DND-41 (cell line): ENCODE measurements at regions not wholly inside any gene's neighbourhood (a gene's known extent, or its start where the extent isn't known, plus 50 kb on each side); places are given as distances from the start of the nearest gene placed in this dataset.

Experiments
- ATAC-seq: fragments of 200-7000 bp; cut with Tn5 transposase; 3 replicates; pipeline ENCODE4 v1.9.1; 2021; ENCODE audit warnings: low read depth; ENCODE audit not compliant: insufficient read depth
- DNase-seq: peaks from one replicate; pipeline ENCODE4 v3.0.0-alpha.2; 2020
- H2AFZ ChIP-seq: 2 replicates; pipeline ENCODE4 v1.6.0; 2012; ENCODE audit warnings: low read depth, low read length
- H3K27ac ChIP-seq: 2 replicates; pipeline ENCODE4 v1.5.1; 2012; ENCODE audit warnings: low read length, inconsistent platforms
- H3K27me3 ChIP-seq: fragments of 200-600 bp; sonication (generic); 2 replicates; pipeline ENCODE4 v1.6.0; 2012; ENCODE audit warnings: low read length, mild to moderate bottlenecking, inconsistent platforms; ENCODE audit not compliant: insufficient read depth, poor library complexity
- H3K36me3 ChIP-seq: 2 replicates; pipeline ENCODE4 v1.5.1; 2012; ENCODE audit warnings: low read length, inconsistent platforms; ENCODE audit not compliant: insufficient read depth
- H3K4me1 ChIP-seq: 2 replicates; pipeline ENCODE4 v1.5.1; 2012; ENCODE audit warnings: mild to moderate bottlenecking, low read length; ENCODE audit not compliant: insufficient read depth
- H3K4me2 ChIP-seq: 2 replicates; pipeline ENCODE4 v1.6.0; 2012; ENCODE audit warnings: mild to moderate bottlenecking, moderate library complexity, low read length, inconsistent platforms; ENCODE audit not compliant: insufficient read depth
- H3K4me3 ChIP-seq, 2 experiments: fragments of 200-600 bp in 1 of 2; shearing (Covaris generic) in 1 of 2; 2 replicates each; pipeline ENCODE4 v1.5.1; 2012 to 2016; ENCODE audit warnings: inconsistent platforms in 2 of 2, low read length in 2 of 2, mild to moderate bottlenecking in 2 of 2, low read depth in 1 of 2, moderate library complexity in 1 of 2
- H3K79me2 ChIP-seq: 2 replicates; pipeline ENCODE4 v1.6.0; 2012; ENCODE audit warnings: low read length, inconsistent platforms; ENCODE audit not compliant: insufficient read depth
- H3K9ac ChIP-seq: 2 replicates; pipeline ENCODE4 v1.6.0; 2012; ENCODE audit warnings: low read depth, mild to moderate bottlenecking, inconsistent platforms, low read length, moderate library complexity
- H3K9me3 ChIP-seq: 2 replicates; pipeline ENCODE4 v1.5.1; 2012; ENCODE audit warnings: low read length, moderate library complexity, mild to moderate bottlenecking, inconsistent platforms; ENCODE audit not compliant: insufficient read depth, severe bottlenecking
- H4K20me1 ChIP-seq: 2 replicates; pipeline ENCODE4 v1.6.0; 2012; ENCODE audit warnings: low read length; ENCODE audit not compliant: insufficient read depth
- EZH2 ChIP-seq: IDR thresholded peaks from 3 replicates; pipeline ENCODE4 v1.6.1; 2012; ENCODE audit warnings: borderline replicate concordance, low read depth, mild to moderate bottlenecking, moderate library complexity, low read length, inconsistent platforms; ENCODE audit not compliant: severe bottlenecking
- TF ChIP-seq, protein P1 (sequence below): IDR thresholded peaks from 2 replicates; pipeline ENCODE4 v1.5.1; 2012; ENCODE audit warnings: borderline replicate concordance, low read length, moderate library complexity, mild to moderate bottlenecking; ENCODE audit not compliant: poor library complexity, severe bottlenecking; ENCODE audit errors: extremely low read depth

DNA sequence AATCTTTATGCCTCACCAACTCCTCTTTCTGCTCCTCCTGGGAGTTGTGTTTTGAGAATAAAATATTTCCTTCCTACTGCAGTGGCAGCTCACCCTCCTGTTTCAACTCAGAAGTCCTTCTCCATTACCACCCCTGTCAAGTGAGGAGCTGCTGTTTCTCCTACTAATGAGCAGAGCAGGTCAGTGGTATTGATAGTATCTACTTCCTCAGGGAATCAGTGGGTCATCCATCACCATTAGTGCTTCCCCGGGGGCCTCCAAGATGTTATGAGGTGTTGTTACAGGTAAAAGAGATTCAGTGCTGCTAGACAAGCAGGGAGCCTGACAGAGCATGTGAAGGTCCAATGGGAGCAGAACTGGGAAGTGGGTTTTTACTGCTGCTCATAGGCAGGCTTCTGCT lies 795.2 kb downstream of the REEP3 start:
- no peaks in the 10 kb centered on the region for H4K20me1 ChIP-seq
- no peaks in the 10 kb centered on the region for H3K27me3 ChIP-seq
- H3K4me2 ChIP-seq = no peak overlapping the region
- no peaks in the 10 kb centered on the region for H3K36me3 ChIP-seq
- H3K27ac ChIP-seq = no peak overlapping the region
- no peak overlapping the region for H3K9ac ChIP-seq
- H3K4me3 ChIP-seq = no peak overlapping the region
- H2AFZ ChIP-seq = no peak overlapping the region
- no peak for ATAC-seq
- no peak for DNase-seq
- no peaks in the 10 kb centered on the region for H3K9me3 ChIP-seq
- no peaks in the 10 kb centered on the region for H3K79me2 ChIP-seq
- TF ChIP-seq, protein P1, sequence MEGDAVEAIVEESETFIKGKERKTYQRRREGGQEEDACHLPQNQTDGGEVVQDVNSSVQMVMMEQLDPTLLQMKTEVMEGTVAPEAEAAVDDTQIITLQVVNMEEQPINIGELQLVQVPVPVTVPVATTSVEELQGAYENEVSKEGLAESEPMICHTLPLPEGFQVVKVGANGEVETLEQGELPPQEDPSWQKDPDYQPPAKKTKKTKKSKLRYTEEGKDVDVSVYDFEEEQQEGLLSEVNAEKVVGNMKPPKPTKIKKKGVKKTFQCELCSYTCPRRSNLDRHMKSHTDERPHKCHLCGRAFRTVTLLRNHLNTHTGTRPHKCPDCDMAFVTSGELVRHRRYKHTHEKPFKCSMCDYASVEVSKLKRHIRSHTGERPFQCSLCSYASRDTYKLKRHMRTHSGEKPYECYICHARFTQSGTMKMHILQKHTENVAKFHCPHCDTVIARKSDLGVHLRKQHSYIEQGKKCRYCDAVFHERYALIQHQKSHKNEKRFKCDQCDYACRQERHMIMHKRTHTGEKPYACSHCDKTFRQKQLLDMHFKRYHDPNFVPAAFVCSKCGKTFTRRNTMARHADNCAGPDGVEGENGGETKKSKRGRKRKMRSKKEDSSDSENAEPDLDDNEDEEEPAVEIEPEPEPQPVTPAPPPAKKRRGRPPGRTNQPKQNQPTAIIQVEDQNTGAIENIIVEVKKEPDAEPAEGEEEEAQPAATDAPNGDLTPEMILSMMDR = no peak
- TF ChIP-seq EZH2 = no peak
- no peaks in the 10 kb centered on the region for H3K4me1 ChIP-seq

DNA sequence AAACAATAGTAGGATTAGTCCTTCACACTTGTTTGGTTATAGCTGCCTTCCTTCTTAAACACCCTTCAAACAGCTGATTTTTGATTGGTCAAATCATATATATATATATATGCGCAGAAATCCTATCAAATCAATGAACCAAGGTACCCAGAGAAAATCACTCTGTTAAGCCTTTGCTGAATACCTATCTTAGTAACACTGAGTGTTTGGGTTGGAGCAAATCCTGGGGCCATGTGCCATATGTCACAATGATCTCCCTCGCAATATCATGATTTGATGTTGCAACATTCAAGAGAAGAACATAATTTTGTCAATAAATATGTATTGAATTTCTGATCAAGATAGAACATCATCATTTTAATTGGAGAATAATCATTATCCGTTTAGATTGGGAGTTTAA lies 795.6 kb downstream of the REEP3 start:
- no peak overlapping the region for H3K4me3 ChIP-seq
- TF ChIP-seq, protein P1 = no peak
- no peak for TF ChIP-seq EZH2
- no peak overlapping the region for H3K4me2 ChIP-seq
- H3K27me3 ChIP-seq = no peaks in the 10 kb centered on the region
- H4K20me1 ChIP-seq = no peaks in the 10 kb centered on the region
- H3K79me2 ChIP-seq = no peaks in the 10 kb centered on the region
- no peaks in the 10 kb centered on the region for H3K36me3 ChIP-seq
- ATAC-seq = no peak
- DNase-seq = no peak
- H2AFZ ChIP-seq = no peak overlapping the region
- no peaks in the 10 kb centered on the region for H3K9me3 ChIP-seq
- no peaks in the 10 kb centered on the region for H3K4me1 ChIP-seq
- H3K27ac ChIP-seq = no peak overlapping the region
- no peak overlapping the region for H3K9ac ChIP-seq

DNA sequence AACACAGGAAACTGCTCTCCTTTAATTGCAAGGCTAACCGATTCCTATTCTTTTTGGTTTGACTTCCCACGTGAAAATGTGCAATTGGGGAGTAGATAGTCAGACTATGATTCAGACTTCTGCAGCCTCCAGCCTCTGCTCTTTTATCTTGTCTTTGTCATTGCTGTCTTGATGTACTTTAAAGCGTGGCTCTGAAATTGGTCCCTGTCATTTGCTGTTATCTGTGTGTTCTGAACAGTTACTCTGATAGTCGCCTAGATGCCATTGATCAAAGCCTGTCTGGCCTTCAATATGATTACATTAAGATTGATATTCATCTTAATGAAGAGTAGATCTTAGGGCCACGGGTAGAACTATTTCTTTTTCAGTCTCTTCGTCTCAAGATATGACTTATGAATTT lies 799.2 kb downstream of the REEP3 start:
- no peak for DNase-seq

More for the DNA sequence above, 799.2 kb downstream of the REEP3 start:
- H3K4me2 ChIP-seq = no peak overlapping the region
- no peaks in the 10 kb centered on the region for H3K36me3 ChIP-seq
- no peak for ATAC-seq
- H3K4me1 ChIP-seq = no peaks in the 10 kb centered on the region
- no peaks in the 10 kb centered on the region for H3K79me2 ChIP-seq
- no peak overlapping the region for H3K4me3 ChIP-seq
- no peak for TF ChIP-seq EZH2
- TF ChIP-seq, protein P1 = no peak
- H3K27me3 ChIP-seq = no peaks in the 10 kb centered on the region
- H3K9me3 ChIP-seq = no peaks in the 10 kb centered on the region
- H3K27ac ChIP-seq = no peak overlapping the region
- H4K20me1 ChIP-seq = no peaks in the 10 kb centered on the region
- H3K9ac ChIP-seq = no peak overlapping the region
- no peak overlapping the region for H2AFZ ChIP-seq
